ENCODE measurements at regions not wholly inside any gene's neighbourhood (a gene's known extent, or its start where the extent isn't known, plus 50 kb on each side); places are given as distances from the start of the nearest gene placed in this dataset.

DNA sequence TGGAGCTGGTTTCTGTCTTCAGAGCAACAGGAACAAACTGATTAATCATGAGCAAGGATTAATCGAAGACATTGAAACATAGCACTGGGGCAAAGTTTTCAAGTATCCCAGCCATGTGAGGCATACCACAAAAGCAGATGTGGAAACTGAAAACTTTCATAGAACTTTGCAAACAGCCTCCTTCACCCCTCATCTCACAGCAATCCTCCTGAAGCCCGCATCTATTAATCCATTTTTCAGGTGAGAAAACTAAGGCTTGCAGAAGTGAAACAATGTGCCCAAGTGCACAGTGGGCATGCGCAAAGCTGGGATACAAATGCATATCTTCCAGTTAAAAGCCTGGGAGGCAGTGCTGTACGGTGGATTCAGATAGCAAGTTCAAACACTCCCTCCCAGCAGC, 58.6 kb upstream of the HMGXB4 start:
- TF ChIP-seq SMC3 (IDR thresholded peaks at IDR 0.05; ENCODE audit: low read depth, low read length) = no peak
- TF ChIP-seq EZH2phosphoT487 (IDR thresholded peaks at IDR 0.05; ENCODE audit: borderline replicate concordance, low read depth) = no peak
- TF ChIP-seq EP300 (IDR thresholded peaks at IDR 0.05; ENCODE audit: borderline replicate concordance in 1 of 2, low read depth in 1 of 2, low read length in 1 of 2) = no peak
- no peak for TF ChIP-seq ZBTB33 (IDR thresholded peaks at IDR 0.05; ENCODE audit: borderline replicate concordance, low read depth)
- TF ChIP-seq POLR2AphosphoS5 (IDR thresholded peaks at IDR 0.05; ENCODE audit: low read depth, low read length) = no peak

All from SK-N-SH (cell line).